ENCODE measurements at regions not wholly inside any gene's neighbourhood (a gene's known extent, or its start where the extent isn't known, plus 50 kb on each side); places are given as distances from the start of the nearest gene placed in this dataset.

- no peaks in the 10 kb centered on the region for H3K27me3 ChIP-seq (ENCODE audit: insufficient read depth, low read depth, low read length)
- H2AFZ ChIP-seq (ENCODE audit: low read depth, low read length): no peak overlapping the region
- no peak overlapping the region for H3K27ac ChIP-seq (ENCODE audit: low read length)
- no peaks in the 10 kb centered on the region for H3K36me3 ChIP-seq (ENCODE audit: insufficient read depth, low read length)
- H3K9me3 ChIP-seq (ENCODE audit: low read length): peaks cover 4% of the 10 kb centered on the region
- H3K9me2 ChIP-seq (ENCODE audit: insufficient read depth, low read length): no peaks in the 10 kb centered on the region
- no peak overlapping the region for H3K4me3 ChIP-seq (ENCODE audit: low read length)
- H3F3A ChIP-seq (ENCODE audit: insufficient read depth, low read length, poor library complexity, severe bottlenecking): no peaks in the 10 kb centered on the region
- H3K4me2 ChIP-seq (ENCODE audit: low read length): no peak overlapping the region
- TF ChIP-seq RAD21 (conservative IDR thresholded peaks at IDR 0.05): no peak
- no peak for TF ChIP-seq EP300 (conservative IDR thresholded peaks at IDR 0.05; ENCODE audit: poor library complexity, severe bottlenecking)
- TF ChIP-seq MXI1 (conservative IDR thresholded peaks at IDR 0.05; ENCODE audit: poor library complexity, severe bottlenecking): no peak
- TF ChIP-seq POLR2AphosphoS5 (IDR thresholded peaks at IDR 0.05): no peak
- TF ChIP-seq REST (IDR thresholded peaks at IDR 0.05; ENCODE audit: borderline replicate concordance): no peak
- no peak for TF ChIP-seq EZH2 (IDR thresholded peaks at IDR 0.05; ENCODE audit: borderline replicate concordance, insufficient read depth, low read length, poor library complexity, severe bottlenecking)
- no peak for TF ChIP-seq SMC3 (conservative IDR thresholded peaks at IDR 0.05; ENCODE audit: poor library complexity)
- no peaks in the 10 kb centered on the region for H4K20me1 ChIP-seq (ENCODE audit: insufficient read depth)
- H3K79me2 ChIP-seq (replicated peaks; ENCODE audit: insufficient read depth, low read length): no peaks in the 10 kb centered on the region
- no peak overlapping the region for H3K9ac ChIP-seq (ENCODE audit: low read length)
Measured at GRCh38 chr2:136171223-136171622, 53.3 kb upstream of the CXCR4 start.

GRCh38 chr2:136168720-136169119 is 50.8 kb upstream of the CXCR4 start:
- Histone ChIP-seq H3K36me3 (ENCODE audit: insufficient read depth, low read length) (no peaks in the 10 kb centered on the region), H3K4me3 (ENCODE audit: low read length) (no peak overlapping the region), H3K27me3 (ENCODE audit: insufficient read depth, low read depth, low read length) (no peaks in the 10 kb centered on the region), H3K27ac (ENCODE audit: low read length) (no peak overlapping the region), H3F3A (ENCODE audit: insufficient read depth, low read length, poor library complexity, severe bottlenecking) (no peaks in the 10 kb centered on the region), H4K20me1 (ENCODE audit: insufficient read depth) (no peaks in the 10 kb centered on the region), H3K4me2 (ENCODE audit: low read length) (no peak overlapping the region), H3K79me2 (replicated peaks; ENCODE audit: insufficient read depth, low read length) (no peaks in the 10 kb centered on the region), H3K9me2 (ENCODE audit: insufficient read depth, low read length) (no peaks in the 10 kb centered on the region), H2AFZ (ENCODE audit: low read depth, low read length) (no peak overlapping the region), H3K9me3 (ENCODE audit: low read length) (peaks cover 4% of the 10 kb centered on the region), H3K9ac (ENCODE audit: low read length) (no peak overlapping the region)
- TF ChIP-seq EZH2 (IDR thresholded peaks at IDR 0.05; ENCODE audit: borderline replicate concordance, insufficient read depth, low read length, poor library complexity, severe bottlenecking) (no peak), TAF1 (IDR thresholded peaks at IDR 0.05; ENCODE audit: low read depth) (no peak), CTCF (IDR thresholded peaks at IDR 0.05; ENCODE audit: poor library complexity, severe bottlenecking) (no peak), EP300 (conservative IDR thresholded peaks at IDR 0.05; ENCODE audit: poor library complexity, severe bottlenecking) (no peak), SMC3 (conservative IDR thresholded peaks at IDR 0.05; ENCODE audit: poor library complexity) (no peak), REST (IDR thresholded peaks at IDR 0.05; ENCODE audit: borderline replicate concordance) (no peak)

Measured in neural cell (in vitro differentiated cells).